GM12878 (cell line): ENCODE measurements at regions not wholly inside any gene's neighbourhood (a gene's known extent, or its start where the extent isn't known, plus 50 kb on each side); places are given as distances from the start of the nearest gene placed in this dataset.
A peak's percentile ranks its signal among the peaks of the same experiment; 100 is the strongest.

ENCODE experiments used
- ATF2 ChIP-seq: IDR thresholded peaks from 2 replicates; pipeline ENCODE4 v1.6.1; 2012; ENCODE audit warnings: low read length, inconsistent platforms
- BCLAF1 ChIP-seq: fragments of 450-650 bp; IDR thresholded peaks from 2 replicates; pipeline ENCODE4 v1.6.1; 2017; ENCODE audit warnings: antibody characterized with exemption, mild to moderate bottlenecking, moderate library complexity
- DPF2 ChIP-seq: fragments of 450-650 bp; IDR thresholded peaks from 2 replicates; pipeline ENCODE4 v1.6.1; 2017; ENCODE audit warnings: mild to moderate bottlenecking
- E2F4 ChIP-seq: IDR thresholded peaks from 2 replicates; pipeline ENCODE4 v1.6.1; 2012; ENCODE audit warnings: low read depth, low read length, improper control_type of control experiment
- E2F8 ChIP-seq: fragments of 450-650 bp; IDR thresholded peaks from 2 replicates; pipeline ENCODE4 v1.6.1; 2018; ENCODE audit warnings: mild to moderate bottlenecking, low read depth, moderate library complexity; ENCODE audit not compliant: partially characterized antibody
- ETV6 ChIP-seq, 2 experiments: fragments of 450-650 bp in 1 of 2; IDR thresholded peaks in 1 of 2; conservative IDR thresholded peaks in 1 of 2; 2 replicates each; pipeline ENCODE4 v1.6.1; 2014; ENCODE audit warnings: antibody characterized with exemption in 1 of 2, borderline replicate concordance in 1 of 2, low read depth in 1 of 2, mild to moderate bottlenecking in 1 of 2, moderate library complexity in 1 of 2
- FOS ChIP-seq: IDR thresholded peaks from 3 replicates; pipeline ENCODE4 v1.6.1; 2011; ENCODE audit warnings: borderline replicate concordance; ENCODE audit not compliant: insufficient read length; ENCODE audit errors: extremely low read depth
- MYC ChIP-seq: IDR thresholded peaks from 2 replicates; pipeline ENCODE4 v1.6.1; 2011; ENCODE audit warnings: mild to moderate bottlenecking, low read length, moderate library complexity, inconsistent platforms; ENCODE audit not compliant: insufficient read depth, insufficient replicate concordance, insufficient read length, severe bottlenecking
- POLR2AphosphoS2 ChIP-seq: IDR thresholded peaks from 2 replicates; pipeline ENCODE4 v1.6.1; 2011; ENCODE audit warnings: low read depth, mild to moderate bottlenecking, low read length, improper control_type of control experiment, moderate library complexity
- RB1 ChIP-seq: fragments of 450-650 bp; formaldehyde crosslinking; IDR thresholded peaks from 2 replicates; pipeline ENCODE4 v1.6.1; 2017; ENCODE audit warnings: mild to moderate bottlenecking, borderline replicate concordance
- SKIL ChIP-seq: fragments of 450-650 bp; IDR thresholded peaks from 2 replicates; pipeline ENCODE4 v1.6.1; 2017; ENCODE audit warnings: mild to moderate bottlenecking, low read depth, inconsistent platforms; ENCODE audit not compliant: poor library complexity, severe bottlenecking
- STAT3 ChIP-seq: IDR thresholded peaks from 2 replicates; pipeline ENCODE4 v1.6.1; 2011; ENCODE audit warnings: low read depth, low read length, improper control_type of control experiment
- TARDBP ChIP-seq: IDR thresholded peaks from 2 replicates; pipeline ENCODE4 v1.6.1; 2016; ENCODE audit warnings: borderline replicate concordance
- YY1 ChIP-seq: IDR thresholded peaks from 2 replicates; pipeline ENCODE4 v1.6.1; 2011; ENCODE audit warnings: low read depth, mild to moderate bottlenecking, low read length
- ZBED1 ChIP-seq: IDR thresholded peaks from 2 replicates; pipeline ENCODE4 v1.6.1; 2016; ENCODE audit warnings: borderline replicate concordance
- ZBTB33 ChIP-seq: fragments of 450-650 bp; IDR thresholded peaks from 2 replicates; pipeline ENCODE4 v1.6.1; 2017; ENCODE audit warnings: mild to moderate bottlenecking

GRCh38 chr12:24127919-24128721 lies 178.7 kb upstream of the SOX5 start (continued):
- TF ChIP-seq E2F8 (no peak), TARDBP (no peak), SKIL (peak; percentile 72), ETV6 (conservative IDR thresholded peaks at IDR 0.05 in 1 of 2, IDR thresholded peaks at IDR 0.05 in 1 of 2; ENCODE audit: borderline replicate concordance in 1 of 2, low read depth in 1 of 2) (peak in 1 of 2 experiments; percentile 76; a peak in 1 of 4 replicates), MYC (no peak), BCLAF1 (no peak), ZBED1 (no peak), FOS (no peak), ZBTB33 (no peak), YY1 (peak; percentile 68), DPF2 (peak; percentile 58), E2F4 (no peak), ATF2 (peak; percentile 62; the same call in 1 of the 2 replicates), STAT3 (no peak), RB1 (no peak), POLR2AphosphoS2 (no peak)
